SK-N-SH (cell line): ENCODE measurements at regions not wholly inside any gene's neighbourhood (a gene's known extent, or its start where the extent isn't known, plus 50 kb on each side); places are given as distances from the start of the nearest gene placed in this dataset.

Source experiments
- CHD2 ChIP-seq: fragments of 150-350 bp; IDR thresholded peaks from 2 replicates; pipeline ENCODE4 v1.6.1; 2018; ENCODE audit warnings: low read length; ENCODE audit not compliant: partially characterized antibody
- ELF1 ChIP-seq: IDR thresholded peaks from 2 replicates; pipeline ENCODE4 v1.4.0; 2012
- FOXM1 ChIP-seq: IDR thresholded peaks from 2 replicates; pipeline ENCODE4 v1.4.0; 2012; ENCODE audit warnings: low read depth, mild to moderate bottlenecking
- GABPA ChIP-seq: IDR thresholded peaks from 2 replicates; pipeline ENCODE4 v1.4.0; 2012; ENCODE audit warnings: low read depth, mild to moderate bottlenecking
- GATA2 ChIP-seq: sonication (generic); formaldehyde crosslinking; IDR thresholded peaks from 2 replicates; pipeline ENCODE4 v1.5.0; 2020; ENCODE audit warnings: mild to moderate bottlenecking, missing genetic modification reagents
- RAD21 ChIP-seq: IDR thresholded peaks from 2 replicates; pipeline ENCODE4 v1.6.1; 2012; ENCODE audit warnings: mild to moderate bottlenecking, low read length
- RFX5 ChIP-seq: IDR thresholded peaks from 2 replicates; pipeline ENCODE4 v1.6.1; 2012; ENCODE audit warnings: mild to moderate bottlenecking, improper control_type of control experiment, low read length
- TAF1 ChIP-seq: IDR thresholded peaks from 2 replicates; pipeline ENCODE4 v1.6.1; 2012; ENCODE audit warnings: low read depth, mild to moderate bottlenecking, low read length, moderate library complexity, borderline replicate concordance
- TF ChIP-seq, protein P1 (sequence below): fragments of 200-600 bp; sonication (generic); IDR thresholded peaks from 2 replicates; pipeline ENCODE4 v1.6.1; 2017; ENCODE audit warnings: antibody characterized with exemption, mild to moderate bottlenecking, moderate library complexity
- TF ChIP-seq, protein P2 (sequence below): IDR thresholded peaks from 2 replicates; pipeline ENCODE4 v1.6.1; 2012; ENCODE audit warnings: mild to moderate bottlenecking, low read depth, low read length, moderate library complexity
- TF ChIP-seq, protein P3 (sequence below): fragments of 150-350 bp; IDR thresholded peaks from 2 replicates; pipeline ENCODE4 v1.6.1; 2016; ENCODE audit warnings: mild to moderate bottlenecking, low read depth, low read length
- TF ChIP-seq, protein P4 (sequence below): IDR thresholded peaks from 2 replicates; pipeline ENCODE4 v1.4.0; 2012; ENCODE audit warnings: low read depth, borderline replicate concordance

DNA sequence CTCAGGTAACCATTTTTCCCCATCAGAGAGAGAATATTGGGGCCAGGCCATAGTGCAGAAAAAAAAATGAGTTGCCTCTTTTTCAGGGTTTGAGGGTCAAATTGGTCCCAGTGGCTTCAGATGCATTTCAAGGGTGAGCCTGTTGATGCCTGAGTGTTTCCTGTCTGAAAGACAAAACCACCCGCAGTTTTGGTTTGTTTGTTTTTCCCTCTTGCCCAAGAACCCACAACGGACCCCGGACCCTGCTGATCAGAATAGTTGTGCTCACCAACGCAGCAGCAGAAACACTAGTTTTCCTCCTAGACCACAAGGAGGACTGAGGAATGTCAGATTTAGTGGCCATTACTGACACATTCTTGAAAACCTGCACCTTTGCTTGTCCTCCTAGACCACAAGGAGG is 1433.1 kb downstream of the PLA2G4A start:
- TF ChIP-seq, protein P1, sequence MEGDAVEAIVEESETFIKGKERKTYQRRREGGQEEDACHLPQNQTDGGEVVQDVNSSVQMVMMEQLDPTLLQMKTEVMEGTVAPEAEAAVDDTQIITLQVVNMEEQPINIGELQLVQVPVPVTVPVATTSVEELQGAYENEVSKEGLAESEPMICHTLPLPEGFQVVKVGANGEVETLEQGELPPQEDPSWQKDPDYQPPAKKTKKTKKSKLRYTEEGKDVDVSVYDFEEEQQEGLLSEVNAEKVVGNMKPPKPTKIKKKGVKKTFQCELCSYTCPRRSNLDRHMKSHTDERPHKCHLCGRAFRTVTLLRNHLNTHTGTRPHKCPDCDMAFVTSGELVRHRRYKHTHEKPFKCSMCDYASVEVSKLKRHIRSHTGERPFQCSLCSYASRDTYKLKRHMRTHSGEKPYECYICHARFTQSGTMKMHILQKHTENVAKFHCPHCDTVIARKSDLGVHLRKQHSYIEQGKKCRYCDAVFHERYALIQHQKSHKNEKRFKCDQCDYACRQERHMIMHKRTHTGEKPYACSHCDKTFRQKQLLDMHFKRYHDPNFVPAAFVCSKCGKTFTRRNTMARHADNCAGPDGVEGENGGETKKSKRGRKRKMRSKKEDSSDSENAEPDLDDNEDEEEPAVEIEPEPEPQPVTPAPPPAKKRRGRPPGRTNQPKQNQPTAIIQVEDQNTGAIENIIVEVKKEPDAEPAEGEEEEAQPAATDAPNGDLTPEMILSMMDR: no peak
- TF ChIP-seq RAD21: no peak
- no peak for TF ChIP-seq ELF1
- TF ChIP-seq, protein P2, sequence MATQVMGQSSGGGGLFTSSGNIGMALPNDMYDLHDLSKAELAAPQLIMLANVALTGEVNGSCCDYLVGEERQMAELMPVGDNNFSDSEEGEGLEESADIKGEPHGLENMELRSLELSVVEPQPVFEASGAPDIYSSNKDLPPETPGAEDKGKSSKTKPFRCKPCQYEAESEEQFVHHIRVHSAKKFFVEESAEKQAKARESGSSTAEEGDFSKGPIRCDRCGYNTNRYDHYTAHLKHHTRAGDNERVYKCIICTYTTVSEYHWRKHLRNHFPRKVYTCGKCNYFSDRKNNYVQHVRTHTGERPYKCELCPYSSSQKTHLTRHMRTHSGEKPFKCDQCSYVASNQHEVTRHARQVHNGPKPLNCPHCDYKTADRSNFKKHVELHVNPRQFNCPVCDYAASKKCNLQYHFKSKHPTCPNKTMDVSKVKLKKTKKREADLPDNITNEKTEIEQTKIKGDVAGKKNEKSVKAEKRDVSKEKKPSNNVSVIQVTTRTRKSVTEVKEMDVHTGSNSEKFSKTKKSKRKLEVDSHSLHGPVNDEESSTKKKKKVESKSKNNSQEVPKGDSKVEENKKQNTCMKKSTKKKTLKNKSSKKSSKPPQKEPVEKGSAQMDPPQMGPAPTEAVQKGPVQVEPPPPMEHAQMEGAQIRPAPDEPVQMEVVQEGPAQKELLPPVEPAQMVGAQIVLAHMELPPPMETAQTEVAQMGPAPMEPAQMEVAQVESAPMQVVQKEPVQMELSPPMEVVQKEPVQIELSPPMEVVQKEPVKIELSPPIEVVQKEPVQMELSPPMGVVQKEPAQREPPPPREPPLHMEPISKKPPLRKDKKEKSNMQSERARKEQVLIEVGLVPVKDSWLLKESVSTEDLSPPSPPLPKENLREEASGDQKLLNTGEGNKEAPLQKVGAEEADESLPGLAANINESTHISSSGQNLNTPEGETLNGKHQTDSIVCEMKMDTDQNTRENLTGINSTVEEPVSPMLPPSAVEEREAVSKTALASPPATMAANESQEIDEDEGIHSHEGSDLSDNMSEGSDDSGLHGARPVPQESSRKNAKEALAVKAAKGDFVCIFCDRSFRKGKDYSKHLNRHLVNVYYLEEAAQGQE: no peak
- no peak for TF ChIP-seq TAF1
- TF ChIP-seq, protein P3, sequence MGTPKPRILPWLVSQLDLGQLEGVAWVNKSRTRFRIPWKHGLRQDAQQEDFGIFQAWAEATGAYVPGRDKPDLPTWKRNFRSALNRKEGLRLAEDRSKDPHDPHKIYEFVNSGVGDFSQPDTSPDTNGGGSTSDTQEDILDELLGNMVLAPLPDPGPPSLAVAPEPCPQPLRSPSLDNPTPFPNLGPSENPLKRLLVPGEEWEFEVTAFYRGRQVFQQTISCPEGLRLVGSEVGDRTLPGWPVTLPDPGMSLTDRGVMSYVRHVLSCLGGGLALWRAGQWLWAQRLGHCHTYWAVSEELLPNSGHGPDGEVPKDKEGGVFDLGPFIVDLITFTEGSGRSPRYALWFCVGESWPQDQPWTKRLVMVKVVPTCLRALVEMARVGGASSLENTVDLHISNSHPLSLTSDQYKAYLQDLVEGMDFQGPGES: no peak
- TF ChIP-seq, protein P4, sequence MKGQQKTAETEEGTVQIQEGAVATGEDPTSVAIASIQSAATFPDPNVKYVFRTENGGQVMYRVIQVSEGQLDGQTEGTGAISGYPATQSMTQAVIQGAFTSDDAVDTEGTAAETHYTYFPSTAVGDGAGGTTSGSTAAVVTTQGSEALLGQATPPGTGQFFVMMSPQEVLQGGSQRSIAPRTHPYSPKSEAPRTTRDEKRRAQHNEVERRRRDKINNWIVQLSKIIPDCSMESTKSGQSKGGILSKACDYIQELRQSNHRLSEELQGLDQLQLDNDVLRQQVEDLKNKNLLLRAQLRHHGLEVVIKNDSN: no peak
- no peak for TF ChIP-seq GABPA
- TF ChIP-seq RFX5: no peak
- no peak for TF ChIP-seq FOXM1
- no peak for TF ChIP-seq GATA2 (CRISPR knock-in tag)
- TF ChIP-seq CHD2: no peak
